GM23338 (cell line): ENCODE measurements at regions not wholly inside any gene's neighbourhood (a gene's known extent, or its start where the extent isn't known, plus 50 kb on each side); places are given as distances from the start of the nearest gene placed in this dataset.

Source experiments
- ATAC-seq: fragments of 200-7000 bp; cut with Tn5 transposase; 3 replicates; pipeline ENCODE4 v1.9.1; 2020
- DNase-seq: peaks from one replicate; pipeline ENCODE4 v3.0.0-alpha.2; 2015; ENCODE audit warnings: low spot score
- H2AFZ ChIP-seq: fragments of 200-600 bp; sonication (generic); 2 replicates; pipeline ENCODE4 v1.8.0; 2016; ENCODE audit warnings: antibody characterized with exemption, mild to moderate bottlenecking, moderate library complexity
- H3F3A ChIP-seq: fragments of 200-600 bp; sonication (generic); replicated peaks from 2 replicates; pipeline ENCODE4 v1.8.0; 2017; ENCODE audit warnings: antibody characterized with exemption, mixed run types, low read depth
- H3K27ac ChIP-seq: fragments of 200-600 bp; sonication (generic); 2 replicates; pipeline ENCODE4 v1.6.1; 2016; ENCODE audit warnings: low read depth
- H3K27me3 ChIP-seq: fragments of 200-600 bp; sonication (generic); 2 replicates; pipeline ENCODE4 v1.8.0; 2016; ENCODE audit warnings: mild to moderate bottlenecking, mixed run types, moderate library complexity; ENCODE audit not compliant: insufficient read depth
- H3K36me3 ChIP-seq: fragments of 200-600 bp; sonication (generic); 2 replicates; pipeline ENCODE4 v1.8.0; 2016; ENCODE audit warnings: mild to moderate bottlenecking; ENCODE audit not compliant: insufficient read depth
- H3K4me1 ChIP-seq: fragments of 200-600 bp; sonication (generic); 2 replicates; pipeline ENCODE4 v1.8.0; 2016; ENCODE audit warnings: mild to moderate bottlenecking, moderate library complexity; ENCODE audit not compliant: insufficient read depth
- H3K4me2 ChIP-seq: fragments of 200-600 bp; sonication (generic); 2 replicates; pipeline ENCODE4 v1.7.1; 2017; ENCODE audit warnings: mixed run types
- H3K4me3 ChIP-seq: fragments of 200-600 bp; sonication (generic); 2 replicates; pipeline ENCODE4 v1.6.1; 2016; ENCODE audit warnings: mixed run types
- H3K79me2 ChIP-seq: fragments of 200-600 bp; sonication (generic); replicated peaks from 2 replicates; pipeline ENCODE4 v1.8.0; 2017; ENCODE audit warnings: mild to moderate bottlenecking; ENCODE audit not compliant: insufficient read depth
- H3K9me2 ChIP-seq: fragments of 200-600 bp; sonication (generic); 2 replicates; pipeline ENCODE4 v1.8.0; 2017; ENCODE audit not compliant: insufficient read depth
- H4K20me1 ChIP-seq: fragments of 200-600 bp; sonication (generic); replicated peaks from 2 replicates; pipeline ENCODE4 v1.8.0; 2017; ENCODE audit warnings: mild to moderate bottlenecking; ENCODE audit not compliant: insufficient read depth
- H3K27ac Mint-ChIP-seq: 2 replicates; pipeline ENCODE4 v1.8.0; 2020; ENCODE audit warnings: inconsistent platforms, mild to moderate bottlenecking, moderate library complexity, mixed read lengths
- H3K27me3 Mint-ChIP-seq: 3 replicates; pipeline ENCODE4 v1.8.0; 2022; ENCODE audit warnings: low read depth, mild to moderate bottlenecking, moderate library complexity, mixed read lengths, inconsistent platforms; ENCODE audit not compliant: insufficient read depth, poor library complexity
- H3K36me3 Mint-ChIP-seq: 3 replicates; pipeline ENCODE4 v1.8.0; 2021; ENCODE audit warnings: low read depth, mild to moderate bottlenecking, inconsistent platforms, moderate library complexity, mixed read lengths
- H3K4me1 Mint-ChIP-seq: 3 replicates; pipeline ENCODE4 v1.8.0; 2020; ENCODE audit warnings: mild to moderate bottlenecking, inconsistent platforms, mixed read lengths
- H3K4me3 Mint-ChIP-seq: 3 replicates; pipeline ENCODE4 v1.8.0; 2021; ENCODE audit warnings: moderate library complexity, mild to moderate bottlenecking, inconsistent platforms, mixed read lengths
- H3K9me3 Mint-ChIP-seq: 3 replicates; pipeline ENCODE4 v1.8.0; 2020; ENCODE audit warnings: moderate library complexity, mild to moderate bottlenecking, inconsistent platforms, mixed read lengths
- CREB1 ChIP-seq: fragments of 250-450 bp; sonication (Bioruptor Pico); IDR thresholded peaks from 2 replicates; pipeline ENCODE4 v1.5.0; 2020; ENCODE audit warnings: low read depth, mild to moderate bottlenecking, moderate library complexity
- CTCF ChIP-seq, 2 experiments: fragments of 200-600 bp in 1 of 2; sonication (generic) in 1 of 2; conservative IDR thresholded peaks; 2 replicates each; pipeline versions ENCODE4 v1.5.1 to v1.6.1; 2016 to 2017; ENCODE audit warnings: antibody characterized with exemption in 2 of 2, low read depth in 2 of 2, mild to moderate bottlenecking in 2 of 2, moderate library complexity in 1 of 2
- ETS1 ChIP-seq: IDR thresholded peaks from 2 replicates; pipeline ENCODE4 v1.6.1; 2016; ENCODE audit warnings: antibody characterized with exemption
- EZH2 ChIP-seq: fragments of 200-600 bp; sonication (generic); IDR thresholded peaks from one replicate; pipeline ENCODE4 v1.8.0; 2017; ENCODE audit warnings: antibody characterized with exemption, mild to moderate bottlenecking, low read depth; ENCODE audit not compliant: unreplicated experiment
- EZH2phosphoT487 ChIP-seq: fragments of 200-600 bp; sonication (generic); IDR thresholded peaks from one replicate; pipeline ENCODE4 v1.8.1; 2018; ENCODE audit warnings: antibody characterized with exemption; ENCODE audit not compliant: unreplicated experiment
- JUNB ChIP-seq: IDR thresholded peaks from one replicate; pipeline ENCODE4 v1.6.1; 2016; ENCODE audit warnings: antibody characterized with exemption; ENCODE audit not compliant: unreplicated experiment
- NANOG ChIP-seq: IDR thresholded peaks from 2 replicates; pipeline ENCODE4 v1.6.1; 2016; ENCODE audit warnings: antibody characterized with exemption, borderline replicate concordance
- POLR2AphosphoS5 ChIP-seq: IDR thresholded peaks from 2 replicates; pipeline ENCODE4 v1.6.1; 2016; ENCODE audit warnings: antibody characterized with exemption, low read depth
- REST ChIP-seq: IDR thresholded peaks from one replicate; pipeline ENCODE4 v1.6.1; 2018; ENCODE audit warnings: antibody characterized with exemption; ENCODE audit not compliant: unreplicated experiment
- STAT1 ChIP-seq: IDR thresholded peaks from one replicate; pipeline ENCODE4 v1.6.1; 2016; ENCODE audit warnings: antibody characterized with exemption; ENCODE audit not compliant: unreplicated experiment
- ZNF114 ChIP-seq: fragments of 250-450 bp; sonication (Bioruptor Pico); IDR thresholded peaks from 2 replicates; pipeline ENCODE4 v1.5.0; 2020; ENCODE audit warnings: mild to moderate bottlenecking, moderate library complexity
- ZNF331 ChIP-seq: fragments of 250-450 bp; sonication (Bioruptor Pico); IDR thresholded peaks from 2 replicates; pipeline ENCODE4 v1.5.0; 2020; ENCODE audit warnings: low read depth, mild to moderate bottlenecking, moderate library complexity
- ZNF462 ChIP-seq: fragments of 250-450 bp; sonication (Bioruptor Pico); IDR thresholded peaks from 2 replicates; pipeline ENCODE4 v1.5.0; 2020; ENCODE audit warnings: mild to moderate bottlenecking, moderate library complexity

- no peak for TF ChIP-seq ZNF462 (CRISPR knock-in tag)
- TF ChIP-seq POLR2AphosphoS5: no peak
- no peak for TF ChIP-seq ZNF331 (CRISPR knock-in tag)
These were observed 1678.9 kb downstream of the KCNT2 start (continued) for GRCh38 chr1:194929357-194929756.

DNA sequence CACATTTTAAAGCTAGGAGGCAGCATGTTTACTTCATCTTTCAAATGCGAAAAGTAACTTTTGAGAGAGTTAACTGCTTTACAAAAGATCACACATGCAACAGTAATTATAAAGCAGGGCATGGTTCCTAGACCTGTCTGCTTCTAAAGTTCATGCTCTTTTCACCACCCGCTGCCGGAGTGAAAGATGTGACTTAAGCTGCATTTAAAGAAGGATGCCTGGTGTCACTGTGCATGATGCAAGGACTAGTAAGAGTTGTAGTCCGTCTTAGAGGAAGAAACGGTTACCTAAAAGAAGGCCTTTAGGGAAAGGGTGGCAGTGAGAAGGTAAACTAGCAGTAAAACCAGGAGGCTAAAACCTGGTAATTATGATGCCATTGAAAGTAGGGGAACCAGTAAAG is 1689.1 kb downstream of the KCNT2 start:
- H3K36me3 ChIP-seq: no peaks in the 10 kb centered on the region
- no peaks in the 10 kb centered on the region for H3K9me3 Mint-ChIP-seq
- peak overlapping the region; percentile 82 for H3K27ac Mint-ChIP-seq
- H3K4me1 Mint-ChIP-seq: peaks cover 3% of the 10 kb centered on the region; the same call in 2 of the 3 replicates
- no peaks in the 10 kb centered on the region for H3K4me1 ChIP-seq
- H3K27me3 ChIP-seq: no peaks in the 10 kb centered on the region
- ATAC-seq: no peak
- H3K27ac ChIP-seq: no peak overlapping the region
- DNase-seq: peak; percentile 24
- no peaks in the 10 kb centered on the region for H3K36me3 Mint-ChIP-seq
- no peaks in the 10 kb centered on the region for H3K27me3 Mint-ChIP-seq
- no peaks in the 10 kb centered on the region for H3F3A ChIP-seq
- H3K4me3 ChIP-seq: no peak overlapping the region
- 0 out of 2 replicates have a peak overlapping the region, but pooled peaks have one; percentile 3 for H3K4me2 ChIP-seq
- no peaks in the 10 kb centered on the region for H3K79me2 ChIP-seq
- no peak overlapping the region for H3K4me3 Mint-ChIP-seq
- H4K20me1 ChIP-seq: no peaks in the 10 kb centered on the region
- no peaks in the 10 kb centered on the region for H3K9me2 ChIP-seq
- peak overlapping the region; percentile 12; the same call in 1 of the 2 replicates for H2AFZ ChIP-seq
- TF ChIP-seq EZH2phosphoT487: no peak
- TF ChIP-seq CTCF (conservative IDR thresholded peaks at IDR 0.05; ENCODE audit: low read depth in 2 of 2): no peak
- TF ChIP-seq JUNB: no peak
- TF ChIP-seq REST: no peak
- TF ChIP-seq NANOG: no peak
- no peak for TF ChIP-seq ETS1
- no peak for TF ChIP-seq EZH2
- no peak for TF ChIP-seq ZNF331 (CRISPR knock-in tag)
- no peak for TF ChIP-seq POLR2AphosphoS5
- TF ChIP-seq CREB1: no peak
- no peak for TF ChIP-seq STAT1
- no peak for TF ChIP-seq ZNF114 (CRISPR knock-in tag)
